Thoracic aorta (tissue), 2 donors: ENCODE measurements at regions not wholly inside any gene's neighbourhood (a gene's known extent, or its start where the extent isn't known, plus 50 kb on each side); places are given as distances from the start of the nearest gene placed in this dataset.

Experiments
- ATAC-seq: fragments of 150-250 bp; one replicate; pipeline ENCODE4 v1.8.0; 2017; ENCODE audit warnings: low read depth; ENCODE audit not compliant: insufficient number of reproducible peaks, low FRiP score
- DNase-seq: peaks from one replicate; pipeline ENCODE4 v3.0.0-alpha.2; 2020; ENCODE audit warnings: low spot score
- H3K27ac ChIP-seq, 2 donors: fragments of 200-600 bp; sonication (generic); 1 replicate in 1 of 2; 2 replicates in 1 of 2; pipeline ENCODE4 v1.5.1; 2016; ENCODE audit warnings: mild to moderate bottlenecking in 2 of 2, moderate library complexity in 2 of 2
- H3K27me3 ChIP-seq: fragments of 200-600 bp; sonication (generic); replicated peaks from 2 replicates; pipeline ENCODE4 v1.6.0; 2016; ENCODE audit warnings: mild to moderate bottlenecking; ENCODE audit not compliant: insufficient read depth
- H3K36me3 ChIP-seq: fragments of 200-600 bp; sonication (generic); one replicate; pipeline ENCODE4 v1.5.1; 2016
- H3K4me1 ChIP-seq, 2 donors: fragments of 200-600 bp; sonication (generic); 1 replicate in 1 of 2; 2 replicates in 1 of 2; pipeline versions ENCODE4 v1.5.1 to v1.6.0; 2016; ENCODE audit warnings: low read depth in 2 of 2, mild to moderate bottlenecking in 1 of 2; ENCODE audit not compliant: control insufficient read depth in 1 of 2
- H3K4me3 ChIP-seq: fragments of 200-600 bp; sonication (generic); 2 replicates; pipeline ENCODE4 v1.5.1; 2016; ENCODE audit warnings: mild to moderate bottlenecking
- H3K9me3 ChIP-seq: fragments of 200-600 bp; sonication (generic); 2 replicates; pipeline ENCODE4 v1.5.1; 2016
- CTCF ChIP-seq: fragments of 200-600 bp; sonication (generic); IDR thresholded peaks from one replicate; pipeline ENCODE4 v1.5.1; 2019; ENCODE audit warnings: antibody characterized with exemption

- no peaks in the 10 kb centered on the region for H3K9me3 ChIP-seq
- no peaks in the 10 kb centered on the region for H3K27me3 ChIP-seq
- DNase-seq (no peak), ATAC-seq (no peak)
- no peaks in the 10 kb centered on the region for H3K36me3 ChIP-seq
- no peaks in the 10 kb centered on the region for H3K4me1 ChIP-seq
- no peak for TF ChIP-seq CTCF
- no peak overlapping the region for H3K4me3 ChIP-seq
- H3K27ac ChIP-seq, result no peak overlapping the region
Measured at GRCh38 chr1:34372891-34373290, 196.2 kb downstream of the C1orf94 start.

- Histone ChIP-seq H3K4me1 (no peaks in the 10 kb centered on the region), H3K4me3 (no peak overlapping the region), H3K36me3 (no peaks in the 10 kb centered on the region), H3K27me3 (no peaks in the 10 kb centered on the region), H3K9me3 (no peaks in the 10 kb centered on the region), H3K27ac (no peak overlapping the region)
- no peak for DNase-seq
- TF ChIP-seq CTCF, result no peak
- ATAC-seq, result no peak
Measured at GRCh38 chr1:34373912-34374311, 197.2 kb downstream of the C1orf94 start.

GRCh38 chr1:34376531-34376930, 199.8 kb downstream of the C1orf94 start:
- H3K4me3 ChIP-seq, result no peak overlapping the region

GRCh38 chr1:34378968-34379856, 202.5 kb downstream of the C1orf94 start:
- Histone ChIP-seq H3K4me3 (no peak overlapping the region), H3K36me3 (no peaks in the 10 kb centered on the region), H3K27ac (no peak overlapping the region), H3K9me3 (no peaks in the 10 kb centered on the region), H3K4me1 (no peaks in the 10 kb centered on the region), H3K27me3 (no peaks in the 10 kb centered on the region)
- ATAC-seq (no peak), DNase-seq (no peak)
- TF ChIP-seq CTCF, result no peak

More at GRCh38 chr1:34376531-34376930, 199.8 kb downstream of the C1orf94 start:
- no peaks in the 10 kb centered on the region for H3K4me1 ChIP-seq
- H3K9me3 ChIP-seq, result no peaks in the 10 kb centered on the region
- no peak for TF ChIP-seq CTCF
- no peaks in the 10 kb centered on the region for H3K36me3 ChIP-seq
- DNase-seq, result no peak
- H3K27me3 ChIP-seq, result no peaks in the 10 kb centered on the region
- ATAC-seq, result no peak
- no peak overlapping the region for H3K27ac ChIP-seq

GRCh38 chr1:34379911-34380310, 203.2 kb downstream of the C1orf94 start:
- no peak for DNase-seq
- Histone ChIP-seq H3K27me3 (no peaks in the 10 kb centered on the region), H3K9me3 (no peaks in the 10 kb centered on the region), H3K4me3 (no peak overlapping the region), H3K36me3 (no peaks in the 10 kb centered on the region), H3K4me1 (no peaks in the 10 kb centered on the region), H3K27ac (no peak overlapping the region)
- no peak for ATAC-seq
- no peak for TF ChIP-seq CTCF
